ENCODE measurements at regions not wholly inside any gene's neighbourhood (a gene's known extent, or its start where the extent isn't known, plus 50 kb on each side); places are given as distances from the start of the nearest gene placed in this dataset.

DNA sequence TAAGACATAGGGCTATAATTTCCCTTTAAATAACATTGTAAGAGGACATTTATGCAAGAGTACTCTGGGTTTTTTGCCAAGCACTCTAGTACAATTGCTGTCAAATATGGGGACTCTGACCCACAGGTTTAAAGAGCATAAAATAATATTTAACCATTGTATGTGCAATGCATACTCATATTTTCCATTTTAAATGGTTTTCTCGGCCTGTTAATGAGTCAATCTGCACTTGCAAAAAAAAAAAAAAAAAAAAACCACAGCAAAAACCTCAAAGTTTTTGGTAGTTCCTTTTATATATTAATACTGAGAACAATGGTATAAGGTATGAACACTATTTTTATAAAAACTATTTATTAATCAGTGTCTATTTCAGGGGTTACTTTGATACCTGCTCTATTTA is 304.0 kb upstream of the CBLB start:
- no peak for DNase-seq (ENCODE audit: low spot score)

DNA sequence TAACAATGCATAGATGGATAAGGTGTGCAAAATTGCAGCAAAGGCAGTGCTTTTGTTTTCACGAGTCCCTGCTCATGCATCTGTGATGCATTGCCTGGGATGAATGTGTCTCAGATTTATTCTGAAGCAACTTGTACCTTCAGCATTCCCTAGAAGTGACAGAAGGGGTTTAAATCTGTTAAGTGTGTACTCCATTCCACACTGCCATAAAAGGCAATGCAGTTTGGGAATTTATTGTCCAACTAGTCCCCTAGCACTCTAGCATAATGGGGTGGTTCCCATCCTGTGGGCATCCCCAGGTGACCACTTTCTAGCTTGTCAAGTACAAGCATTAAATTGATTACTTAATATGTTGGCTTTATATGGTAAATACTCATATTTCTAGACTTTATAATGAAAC is 306.5 kb upstream of the CBLB start:
- DNase-seq (ENCODE audit: low spot score): no peak

DNA sequence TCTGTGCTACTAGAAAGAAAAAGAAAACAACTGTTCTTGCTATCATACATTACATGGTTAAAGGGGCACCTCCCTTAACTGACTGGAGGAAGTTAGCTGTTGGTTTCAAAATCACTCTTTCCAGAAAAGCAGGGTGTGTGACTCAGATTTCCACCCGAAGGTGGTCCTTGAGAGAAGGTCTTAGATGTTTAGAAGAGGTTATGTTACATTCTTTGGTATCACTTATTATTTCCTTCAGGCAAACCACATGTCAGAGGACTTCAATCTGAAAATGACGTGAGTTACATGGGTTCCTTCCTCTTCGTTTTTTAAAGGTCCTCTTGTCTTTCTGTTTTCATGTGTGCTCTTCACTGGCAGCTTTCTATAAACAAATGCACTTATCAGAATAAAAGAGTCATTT is 307.9 kb upstream of the CBLB start:
- no peak for DNase-seq (ENCODE audit: low spot score)

DNA sequence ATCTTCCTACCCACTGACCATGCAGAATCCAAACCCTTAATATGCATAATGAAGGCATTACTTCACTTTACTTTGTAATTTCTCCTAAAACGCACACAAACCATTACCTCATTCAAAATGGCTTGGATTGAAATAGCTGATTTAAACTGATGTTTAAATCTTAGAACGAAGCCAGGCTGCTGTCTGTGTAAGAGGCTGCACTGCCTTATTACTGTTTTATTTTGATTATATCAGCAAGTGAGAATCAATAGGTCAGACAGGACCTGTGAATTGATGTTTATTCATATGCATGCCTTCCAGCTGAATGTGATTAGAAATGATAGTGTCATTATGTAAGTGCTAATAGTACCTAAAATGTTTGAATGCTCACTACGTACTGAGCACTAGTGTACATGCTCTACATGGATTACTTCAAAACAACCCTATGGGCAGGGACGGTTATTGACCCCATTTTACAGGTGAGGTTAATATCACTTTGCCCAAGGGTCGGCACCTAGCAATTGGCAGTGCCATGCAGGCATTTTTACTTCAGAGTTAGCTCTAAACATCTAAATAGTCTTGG is 314.2 kb upstream of the CBLB start:
- no peak for DNase-seq (ENCODE audit: low spot score)

DNA sequence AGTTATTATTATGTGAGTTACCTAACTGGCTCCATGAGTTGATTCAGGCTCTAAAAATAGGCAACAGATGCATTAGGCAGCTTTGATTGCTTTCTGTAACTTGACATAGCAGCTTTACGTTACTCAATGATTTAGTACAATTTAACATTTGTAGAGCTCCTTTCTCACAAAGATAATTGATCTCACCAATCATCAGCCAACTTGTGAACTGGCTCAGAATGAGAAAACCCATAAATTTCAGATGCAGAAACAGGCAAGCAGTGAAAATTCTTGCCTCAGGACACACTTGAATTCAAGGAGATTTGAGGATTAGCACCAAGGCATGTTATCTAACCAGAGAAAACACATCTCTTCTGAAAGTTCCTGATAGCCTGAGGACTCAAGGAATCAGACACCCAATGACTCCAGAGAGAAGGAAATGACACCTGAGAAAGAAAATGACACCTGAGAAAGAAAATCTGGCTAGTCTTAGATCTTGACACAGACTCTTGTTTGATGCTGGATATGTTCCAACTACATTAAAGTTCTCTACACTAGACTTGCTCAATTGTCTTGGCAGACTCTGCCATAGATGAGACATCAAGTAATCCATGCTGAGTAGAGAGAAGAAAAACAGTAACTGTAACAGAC is 315.1 kb upstream of the CBLB start:
- no peak for DNase-seq (ENCODE audit: low spot score)

DNA sequence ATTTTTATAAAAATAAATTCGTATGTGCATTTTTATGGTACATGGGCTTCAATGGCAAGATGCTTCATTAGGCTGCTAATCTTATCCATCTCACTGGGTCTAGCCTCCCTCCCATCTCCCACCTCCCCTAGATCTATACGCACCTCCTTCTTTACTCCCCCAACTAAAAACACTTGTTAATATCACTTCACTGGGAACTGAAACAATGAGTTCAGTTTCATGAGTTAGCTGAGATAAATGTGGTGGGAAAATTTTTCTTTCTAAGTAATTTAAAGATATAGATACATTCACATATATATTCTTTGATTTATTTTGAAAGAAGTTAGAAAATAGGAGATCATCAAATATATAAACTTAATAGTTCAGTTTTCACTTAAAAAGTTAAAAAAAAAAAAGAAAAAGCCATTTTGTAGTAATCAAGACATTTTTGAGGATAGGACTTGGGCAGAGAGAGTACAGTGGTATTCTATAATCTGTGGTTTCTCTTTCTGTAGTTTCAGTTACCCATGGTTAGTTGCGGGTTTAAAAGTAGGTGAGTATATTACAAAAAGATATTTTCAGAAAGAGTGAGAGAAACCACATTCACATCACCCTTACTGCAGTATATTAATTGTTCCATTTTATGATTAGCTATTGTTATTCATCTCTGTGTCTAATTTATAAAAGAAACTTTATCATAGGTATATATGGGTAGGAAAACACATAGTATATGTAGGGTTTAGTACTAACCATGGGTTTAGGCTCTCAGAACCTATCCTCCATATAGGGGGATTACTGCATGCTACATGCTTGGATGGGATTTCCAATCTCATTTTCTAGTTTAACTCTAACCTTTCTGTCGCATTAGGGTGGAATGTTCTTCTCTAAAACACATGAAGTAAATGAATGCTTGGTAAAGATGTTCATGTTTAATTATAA is 316.0 kb upstream of the CBLB start:
- DNase-seq (ENCODE audit: low spot score): no peak

DNA sequence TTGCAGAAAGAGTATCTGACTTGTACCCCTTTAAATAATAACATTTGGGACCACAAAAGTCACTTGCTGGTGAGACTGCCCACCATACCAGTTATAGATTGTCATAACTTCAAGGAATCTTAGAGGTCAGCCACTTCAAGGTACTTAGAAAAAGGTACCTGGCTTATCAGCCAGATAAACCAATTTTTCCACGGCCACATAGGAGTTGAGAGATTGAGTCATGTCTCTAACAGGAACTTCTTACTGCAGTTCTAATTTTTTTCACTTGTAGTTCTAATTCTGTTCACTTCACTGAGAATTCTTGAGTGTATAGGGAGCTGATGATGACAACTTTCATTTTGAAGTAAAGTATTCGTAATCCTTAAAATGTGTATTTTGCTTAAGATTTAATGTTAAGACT is 317.1 kb upstream of the CBLB start:
- no peak for DNase-seq (ENCODE audit: low spot score)

DNA sequence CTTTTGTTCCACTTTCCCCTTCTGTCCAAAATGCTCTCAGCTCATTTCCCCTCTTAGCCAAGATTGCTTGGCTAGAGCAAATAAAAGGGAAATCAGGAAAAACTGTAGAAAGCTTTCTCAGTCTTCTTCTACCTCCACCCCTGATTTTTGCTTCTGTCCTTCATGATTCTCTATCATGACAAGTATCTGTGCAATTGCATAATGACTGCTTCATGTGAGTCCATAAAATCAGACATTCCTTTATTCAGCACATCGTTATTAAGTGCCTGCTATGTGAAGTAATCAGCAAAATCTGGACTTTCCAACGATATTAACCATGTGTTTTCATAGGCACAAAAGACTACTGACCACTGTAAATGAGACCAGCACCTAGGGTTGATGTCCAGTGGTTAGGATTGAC is 321.5 kb upstream of the CBLB start:
- DNase-seq (ENCODE audit: low spot score): no peak

DNA sequence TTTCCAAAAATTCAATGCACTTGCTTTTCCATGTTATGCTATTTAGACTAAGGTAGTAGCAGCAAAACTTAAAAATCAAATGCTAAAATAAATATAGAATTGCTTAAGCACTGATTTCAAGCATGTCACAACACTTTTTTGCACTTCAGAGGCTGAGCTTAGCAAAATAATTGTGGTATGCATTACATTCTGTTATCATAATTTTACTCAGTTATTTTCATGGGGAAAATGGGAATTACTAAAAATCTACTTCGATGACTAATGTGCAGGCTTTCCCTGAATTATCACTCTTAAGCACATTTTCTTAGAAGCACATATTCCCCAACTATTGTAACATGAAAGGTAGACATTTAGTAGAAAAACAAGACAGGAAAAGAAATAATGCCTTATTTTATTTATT is 322.4 kb upstream of the CBLB start:
- DNase-seq (ENCODE audit: low spot score): no peak

DNA sequence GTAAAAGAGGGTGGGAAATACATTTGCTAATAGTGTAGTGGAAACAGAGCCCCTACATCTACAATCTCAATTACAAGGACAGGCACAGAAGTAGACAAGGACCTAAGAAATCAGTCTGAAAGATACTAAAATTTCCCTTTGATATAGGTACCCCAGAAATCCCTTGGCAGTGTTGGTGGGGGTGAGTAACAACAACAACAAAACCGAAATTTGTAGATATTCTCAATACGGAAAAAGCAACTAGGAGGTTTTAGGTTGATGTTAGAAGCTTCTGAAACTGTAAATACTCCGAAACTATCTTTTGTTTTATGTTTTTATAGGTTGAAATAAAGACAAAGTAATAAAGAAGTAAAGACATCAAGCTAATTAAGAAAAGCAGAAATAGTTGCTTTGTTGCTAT is 323.1 kb upstream of the CBLB start:
- DNase-seq (ENCODE audit: low spot score): no peak

DNA sequence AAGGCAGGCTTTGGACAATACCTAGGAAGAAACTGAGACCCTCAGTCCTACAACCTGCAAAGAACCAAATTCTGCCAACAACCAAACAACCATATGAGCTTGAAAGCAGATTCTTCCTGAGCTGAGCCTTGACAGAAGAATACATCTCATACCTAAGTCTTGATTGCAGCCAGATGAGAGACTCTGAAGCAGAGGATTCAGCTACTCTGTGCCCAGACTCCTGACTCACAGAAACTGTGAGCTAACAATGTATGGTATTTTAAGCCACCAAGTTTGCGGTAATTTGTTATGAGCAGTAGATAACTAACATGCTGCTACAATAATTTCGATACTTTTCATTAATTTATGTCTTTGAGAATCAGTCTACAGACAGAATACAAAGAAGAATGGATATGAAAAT is 325.1 kb upstream of the CBLB start:
- DNase-seq (ENCODE audit: low spot score): no peak

DNA sequence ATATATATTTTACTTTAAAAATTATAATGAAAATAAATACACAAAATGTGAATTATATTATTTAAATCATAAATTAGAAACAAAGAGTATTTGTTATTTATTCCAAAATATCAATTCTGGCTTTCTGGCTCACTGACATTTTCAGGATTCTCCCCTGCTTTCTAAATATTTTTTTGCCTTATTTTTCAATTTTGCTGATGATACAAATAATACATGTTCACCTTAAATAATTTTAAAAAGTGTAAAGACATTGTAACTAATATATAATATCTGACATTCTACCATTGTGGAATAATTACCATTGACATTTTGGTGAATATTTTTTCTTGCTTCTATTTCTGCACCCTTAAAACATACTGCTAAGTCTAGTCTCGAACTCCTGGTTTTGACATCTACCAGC is 325.9 kb upstream of the CBLB start:
- DNase-seq (ENCODE audit: low spot score): no peak

DNA sequence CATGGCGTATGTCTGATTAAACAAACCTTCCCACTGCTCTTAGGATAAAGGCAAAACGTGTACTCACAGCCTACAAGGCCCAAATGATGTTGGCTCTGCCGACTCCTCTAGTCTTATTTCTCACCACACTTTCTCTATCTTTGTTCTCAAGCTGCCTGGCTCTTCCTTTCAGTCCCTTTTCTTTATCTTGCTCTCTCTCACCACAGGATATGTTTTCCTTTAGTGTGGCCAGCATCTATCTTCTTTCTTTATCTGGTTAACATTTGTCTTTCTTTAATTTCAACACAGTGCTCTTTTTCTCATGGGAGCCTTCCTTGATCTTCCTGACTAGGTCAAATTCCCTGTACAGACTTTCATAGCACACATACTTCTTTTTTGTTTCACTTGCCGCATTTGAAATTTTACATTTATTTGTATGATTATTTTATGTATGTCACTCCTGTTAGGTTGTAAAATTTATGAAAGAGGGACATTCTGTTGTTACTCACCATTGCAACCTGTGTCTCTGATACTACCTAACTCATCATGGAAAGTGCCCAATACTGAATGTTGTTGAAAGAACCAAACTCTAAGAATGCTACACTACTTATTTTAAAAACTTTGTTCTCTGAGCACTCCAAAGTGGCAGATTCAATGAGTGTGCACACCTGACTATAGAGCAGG is 328.9 kb upstream of the CBLB start:
- DNase-seq (ENCODE audit: low spot score): no peak

DNA sequence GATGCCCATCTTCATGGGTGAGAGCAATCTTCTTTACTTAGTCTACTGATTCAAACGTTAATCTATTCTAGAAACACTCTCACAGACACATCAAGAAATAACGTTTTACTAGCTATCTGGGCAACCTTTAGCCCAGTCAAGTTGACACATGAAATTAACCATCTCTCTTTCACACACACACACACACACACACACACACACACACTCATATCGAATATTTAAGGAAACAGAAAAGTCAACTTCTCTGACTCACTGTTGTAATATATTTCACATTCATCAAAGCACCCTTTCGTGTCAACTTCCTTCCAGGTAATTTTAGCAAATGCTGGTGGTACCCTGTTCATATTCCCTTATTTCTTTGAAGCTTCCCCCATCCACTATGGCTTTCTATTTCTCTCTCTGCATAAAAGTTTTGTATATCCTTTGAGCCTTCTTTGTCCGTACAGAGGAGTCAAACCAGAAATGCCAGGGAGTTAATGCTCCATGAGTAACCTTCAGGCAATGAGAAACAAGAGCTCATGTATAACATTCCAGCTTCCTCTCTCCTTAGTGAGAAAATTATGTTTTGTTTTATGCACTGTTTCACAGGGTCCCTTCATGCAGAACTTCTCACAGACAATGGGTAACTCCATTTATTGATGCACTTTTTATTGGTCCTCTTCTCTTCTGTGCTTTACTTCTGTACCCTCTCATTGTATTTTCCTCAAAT is 335.5 kb upstream of the CBLB start:
- DNase-seq (ENCODE audit: low spot score): no peak

DNA sequence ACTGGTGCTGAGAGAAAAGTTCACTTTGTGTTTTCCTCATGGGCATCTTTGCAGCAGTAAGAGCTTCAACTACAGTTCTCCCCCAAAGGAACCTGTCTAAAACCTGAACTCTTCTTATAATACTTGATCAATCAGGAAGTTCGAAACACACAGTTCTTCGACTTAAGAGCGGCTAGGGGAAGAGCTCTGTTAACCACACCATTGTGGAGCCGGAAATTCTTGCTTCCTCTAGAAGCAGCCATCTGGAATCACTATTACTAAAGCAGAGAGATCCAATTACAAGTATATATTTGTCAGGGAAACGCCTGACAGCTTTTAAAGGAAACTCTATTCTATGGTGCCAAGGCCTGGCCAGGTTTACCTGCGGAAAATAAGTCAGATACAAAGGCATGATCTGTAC is 337.3 kb upstream of the CBLB start:
- DNase-seq (ENCODE audit: low spot score): no peak

DNA sequence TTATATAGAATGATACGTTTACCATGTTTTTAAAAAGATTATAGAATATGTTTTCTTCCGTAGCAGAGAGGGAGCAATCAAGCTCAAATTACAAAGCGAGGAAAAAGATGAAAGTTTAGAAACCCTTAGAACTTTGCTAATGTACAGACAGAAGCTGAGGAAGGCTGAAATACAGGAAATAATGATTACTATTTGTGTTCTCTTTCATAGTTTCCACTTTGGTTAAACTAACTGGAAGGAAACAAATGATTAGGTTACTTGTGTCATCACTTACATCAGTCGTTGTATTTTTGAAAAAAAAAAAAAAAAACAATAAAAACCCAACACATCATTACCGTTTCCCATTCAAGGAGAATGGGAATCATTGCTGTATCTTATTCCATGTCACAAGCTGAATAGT is 337.8 kb upstream of the CBLB start:
- DNase-seq (ENCODE audit: low spot score): no peak

DNA sequence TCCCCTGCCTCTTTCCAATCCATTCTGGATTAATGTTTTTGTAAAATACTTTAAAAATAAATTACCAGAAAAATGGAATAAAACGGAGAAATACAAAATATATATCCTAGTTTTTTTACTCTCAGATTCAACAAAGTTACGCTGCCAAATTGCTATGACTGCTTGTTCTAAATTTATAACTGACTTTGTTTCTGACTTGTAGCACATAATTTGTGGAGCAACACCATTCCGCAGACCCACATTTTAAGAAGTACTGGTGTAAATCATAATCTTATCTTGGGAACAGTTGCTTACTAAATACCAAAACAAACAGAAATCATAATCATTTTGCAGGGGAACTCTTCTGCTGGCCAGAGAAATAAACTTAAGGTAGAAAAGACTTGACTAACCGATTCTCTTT is 339.4 kb upstream of the CBLB start:
- DNase-seq (ENCODE audit: low spot score): no peak

DNA sequence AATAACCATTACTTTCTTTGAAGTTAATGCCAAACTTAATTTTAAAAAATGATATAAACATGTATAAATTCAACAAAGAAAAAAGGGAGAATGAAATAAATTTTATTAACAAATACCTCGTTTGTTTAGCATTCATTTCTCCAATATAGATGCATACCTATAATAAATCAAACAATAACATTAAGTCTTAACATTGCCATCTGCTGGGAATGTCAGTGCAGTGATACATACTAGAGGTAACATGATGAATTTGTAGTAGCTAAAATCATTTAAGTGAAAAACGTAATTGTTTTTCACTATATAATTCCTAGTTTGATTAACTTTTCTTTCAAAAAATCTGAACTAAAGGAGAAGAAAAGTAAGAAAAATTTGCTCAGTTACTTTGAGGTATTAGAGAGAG is 340.2 kb upstream of the CBLB start:
- peak; percentile 16 for DNase-seq (ENCODE audit: low spot score)

DNA sequence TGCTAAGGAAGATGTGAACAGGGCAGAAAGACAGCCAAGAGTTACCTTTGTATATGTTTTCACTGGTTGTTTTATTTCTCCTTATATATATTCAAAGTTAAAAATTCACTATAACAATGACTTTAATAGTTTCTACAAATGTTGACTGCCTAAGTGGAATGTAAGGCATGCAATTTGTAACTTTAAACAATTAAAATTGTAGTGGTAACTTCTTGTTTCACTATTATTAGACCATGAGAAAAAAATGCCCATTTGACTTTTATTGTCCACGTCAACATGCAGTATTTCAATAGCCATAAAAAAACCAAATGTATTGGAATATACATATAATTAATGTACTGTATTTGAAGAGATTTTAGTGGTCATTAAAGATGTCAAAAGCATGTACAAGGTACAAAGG is 340.7 kb upstream of the CBLB start:
- DNase-seq (ENCODE audit: low spot score): no peak

DNA sequence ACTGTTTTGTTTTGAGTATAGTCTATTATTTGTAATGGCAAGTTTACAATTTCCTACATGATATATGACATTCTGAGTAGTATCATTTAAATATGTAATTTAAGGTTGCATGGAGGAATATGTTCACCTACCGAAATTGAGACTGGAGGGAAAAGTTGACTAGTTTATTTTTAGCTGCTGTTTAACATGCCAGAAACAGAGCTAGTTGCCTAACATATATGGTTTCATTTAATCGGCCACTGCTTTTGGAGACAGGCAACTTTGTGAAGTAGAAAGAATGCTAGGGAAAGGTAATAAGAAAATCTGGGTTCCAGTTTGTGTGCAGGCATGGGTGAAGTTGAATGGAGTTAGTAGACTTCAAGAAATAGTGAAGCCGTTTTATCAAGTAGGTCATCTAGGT is 342.1 kb upstream of the CBLB start:
- DNase-seq (ENCODE audit: low spot score): no peak

DNA sequence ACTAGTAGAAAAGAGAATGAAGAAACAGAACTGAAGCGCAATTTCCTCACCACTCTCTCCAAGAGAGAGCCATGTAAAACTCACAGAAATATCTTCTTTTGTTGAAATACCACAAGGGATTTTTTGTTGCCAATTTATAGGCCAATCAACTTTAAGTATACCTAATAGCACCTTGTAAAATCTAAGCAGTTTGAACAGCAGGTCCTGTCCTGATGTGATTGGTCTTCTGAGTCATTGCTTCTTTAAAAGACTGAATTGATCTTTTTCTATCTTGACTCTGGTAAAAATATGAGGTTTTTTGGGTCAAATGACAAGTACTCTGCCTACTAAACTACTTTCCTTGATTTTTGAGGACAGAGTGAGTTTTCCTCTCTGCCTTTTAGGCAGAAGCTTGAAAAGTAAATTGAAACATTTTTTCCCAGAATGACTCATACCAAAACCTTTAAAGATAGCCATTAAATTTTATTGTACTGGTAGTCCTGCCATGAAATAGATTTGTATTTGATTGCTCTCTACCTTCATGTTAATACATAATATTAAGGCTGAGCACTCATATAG is 343.9 kb upstream of the CBLB start:
- DNase-seq (ENCODE audit: low spot score): peak; percentile 6

DNA sequence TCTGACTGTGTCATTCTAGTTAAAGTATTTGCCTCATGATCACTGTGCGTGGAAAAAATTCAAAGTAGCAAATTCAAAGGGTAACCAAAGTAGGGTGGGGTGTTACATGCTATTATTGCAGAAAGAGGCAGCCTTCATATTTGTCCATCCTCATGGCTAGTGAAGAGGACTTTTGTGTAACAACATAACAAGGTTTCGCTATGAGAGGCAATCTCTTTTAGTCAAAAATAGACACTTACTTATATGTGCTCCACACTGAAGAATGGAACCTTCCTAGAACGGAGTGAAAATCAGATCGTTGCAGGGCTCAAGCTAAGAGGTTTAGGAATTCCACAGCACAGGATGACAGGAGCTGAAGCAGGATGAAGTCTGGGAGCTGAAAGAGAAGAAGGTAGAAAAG is 345.1 kb upstream of the CBLB start:
- no peak for DNase-seq (ENCODE audit: low spot score)

Measured in A172 (cell line).